Activated T-helper 2 cell treated with anti-CD3 and anti-CD28 coated beads, Interferon-gamma antibody, Interleukin-2, Interleukin-4, amounts not matched to agents 10 μg/mL and 5 μg/mL and 100 μg/mL, durations not matched to agents 14 hours and 24 hours and 36 hours (primary cell): ENCODE measurements at regions not wholly inside any gene's neighbourhood (a gene's known extent, or its start where the extent isn't known, plus 50 kb on each side); places are given as distances from the start of the nearest gene placed in this dataset.

Source experiments
- DNase-seq: peaks from one replicate; pipeline ENCODE4 v3.0.0; 2021; ENCODE audit warnings: low spot score
- H3K27ac Mint-ChIP-seq: one replicate; pipeline ENCODE4 v1.8.0; 2021; ENCODE audit warnings: mixed read lengths
- H3K27me3 Mint-ChIP-seq: one replicate; pipeline ENCODE4 v1.8.0; 2021; ENCODE audit warnings: low read depth, mixed read lengths
- H3K36me3 Mint-ChIP-seq: one replicate; pipeline ENCODE4 v1.8.0; 2021; ENCODE audit warnings: low read depth, mixed read lengths
- H3K4me1 Mint-ChIP-seq: one replicate; pipeline ENCODE4 v1.8.0; 2021; ENCODE audit warnings: low read depth, mixed read lengths
- H3K4me3 Mint-ChIP-seq: one replicate; pipeline ENCODE4 v1.8.0; 2021; ENCODE audit warnings: low read depth, mild to moderate bottlenecking, moderate library complexity, mixed read lengths
- H3K9me3 Mint-ChIP-seq: one replicate; pipeline ENCODE4 v1.8.0; 2021; ENCODE audit warnings: mixed read lengths
- intact Hi-C: fragments of 100-400 bp; cut with micrococcal nuclease; formaldehyde crosslinking; loops from one replicate; pipeline ENCODE4 v1.15.1; 2023

GRCh38 chr9:652914-653313, 188.6 kb upstream of the DMRT1 start:
- H3K27ac Mint-ChIP-seq: no peak overlapping the region
- DNase-seq: no peak
- intact Hi-C loops: no loop called here
- no peaks in the 10 kb centered on the region for H3K36me3 Mint-ChIP-seq
- H3K27me3 Mint-ChIP-seq: no peaks in the 10 kb centered on the region
- H3K9me3 Mint-ChIP-seq: no peaks in the 10 kb centered on the region
- peaks cover 21% of the 10 kb centered on the region for H3K4me1 Mint-ChIP-seq
- no peak overlapping the region for H3K4me3 Mint-ChIP-seq

GRCh38 chr9:653421-653820, 188.1 kb upstream of the DMRT1 start:
- no peak for DNase-seq
- Mint-ChIP-seq H3K4me1 (peaks cover 21% of the 10 kb centered on the region), H3K27me3 (no peaks in the 10 kb centered on the region), H3K27ac (no peak overlapping the region), H3K36me3 (no peaks in the 10 kb centered on the region), H3K9me3 (no peaks in the 10 kb centered on the region), H3K4me3 (no peak overlapping the region)
- intact Hi-C loops: no loop called here

GRCh38 chr9:653856-654387, 187.6 kb upstream of the DMRT1 start:
- intact Hi-C loops: no loop called here
- H3K27me3 Mint-ChIP-seq: no peaks in the 10 kb centered on the region
- H3K36me3 Mint-ChIP-seq: no peaks in the 10 kb centered on the region
- peaks cover 21% of the 10 kb centered on the region for H3K4me1 Mint-ChIP-seq
- H3K9me3 Mint-ChIP-seq: no peaks in the 10 kb centered on the region
- H3K4me3 Mint-ChIP-seq: no peak overlapping the region
- H3K27ac Mint-ChIP-seq: no peak overlapping the region
- no peak for DNase-seq

- H3K4me1 Mint-ChIP-seq: peaks cover 18% of the 10 kb centered on the region
- H3K27me3 Mint-ChIP-seq: no peaks in the 10 kb centered on the region
- no peaks in the 10 kb centered on the region for H3K36me3 Mint-ChIP-seq
- no peak overlapping the region for H3K27ac Mint-ChIP-seq
- no peaks in the 10 kb centered on the region for H3K9me3 Mint-ChIP-seq
- no peak for DNase-seq
- H3K4me3 Mint-ChIP-seq: no peak overlapping the region
- intact Hi-C loops: no loop called here
These were observed 185.6 kb upstream of the DMRT1 start for GRCh38 chr9:655875-656274.

- no peak for DNase-seq
- Mint-ChIP-seq H3K27me3 (no peaks in the 10 kb centered on the region), H3K4me1 (peaks cover 18% of the 10 kb centered on the region), H3K4me3 (no peak overlapping the region), H3K9me3 (no peaks in the 10 kb centered on the region), H3K36me3 (no peaks in the 10 kb centered on the region), H3K27ac (no peak overlapping the region)
- intact Hi-C loops: no loop called here
These were observed 184.4 kb upstream of the DMRT1 start for GRCh38 chr9:656926-657568.

- intact Hi-C loops: no loop called here
- H3K4me3 Mint-ChIP-seq: no peak overlapping the region
- peaks cover 14% of the 10 kb centered on the region for H3K4me1 Mint-ChIP-seq
- H3K36me3 Mint-ChIP-seq: no peaks in the 10 kb centered on the region
- H3K27ac Mint-ChIP-seq: no peak overlapping the region
- peaks cover 6% of the 10 kb centered on the region for H3K27me3 Mint-ChIP-seq
- no peak for DNase-seq
- no peaks in the 10 kb centered on the region for H3K9me3 Mint-ChIP-seq
These were observed 182.2 kb upstream of the DMRT1 start for GRCh38 chr9:659286-659685.

GRCh38 chr9:660227-660626, 181.3 kb upstream of the DMRT1 start:
- Mint-ChIP-seq H3K27me3 (peaks cover 8% of the 10 kb centered on the region), H3K36me3 (no peaks in the 10 kb centered on the region), H3K9me3 (no peaks in the 10 kb centered on the region), H3K27ac (no peak overlapping the region), H3K4me3 (no peak overlapping the region), H3K4me1 (peaks cover 11% of the 10 kb centered on the region)
- intact Hi-C loops: no loop called here
- no peak for DNase-seq

GRCh38 chr9:663541-663940, 178.0 kb upstream of the DMRT1 start:
- H3K27me3 Mint-ChIP-seq: peaks cover 17% of the 10 kb centered on the region
- no peak overlapping the region for H3K4me3 Mint-ChIP-seq
- H3K9me3 Mint-ChIP-seq: peaks cover 9% of the 10 kb centered on the region
- intact Hi-C loops: no loop called here
- H3K27ac Mint-ChIP-seq: no peak overlapping the region
- DNase-seq: no peak
- H3K36me3 Mint-ChIP-seq: peaks cover 5% of the 10 kb centered on the region
- peaks cover 5% of the 10 kb centered on the region for H3K4me1 Mint-ChIP-seq

- peaks cover 26% of the 10 kb centered on the region for H3K9me3 Mint-ChIP-seq
- no peak for DNase-seq
- H3K4me1 Mint-ChIP-seq: peaks cover 4% of the 10 kb centered on the region
- intact Hi-C loops: no loop called here
- H3K4me3 Mint-ChIP-seq: no peak overlapping the region
- no peak overlapping the region for H3K27ac Mint-ChIP-seq
- H3K36me3 Mint-ChIP-seq: peaks cover 9% of the 10 kb centered on the region
- H3K27me3 Mint-ChIP-seq: peaks cover 24% of the 10 kb centered on the region
These were observed 176.2 kb upstream of the DMRT1 start for GRCh38 chr9:665296-665695.

GRCh38 chr9:671997-672396, 169.5 kb upstream of the DMRT1 start:
- Mint-ChIP-seq H3K27ac (no peak overlapping the region), H3K27me3 (peaks cover 24% of the 10 kb centered on the region)
- intact Hi-C loops: no loop called here

GRCh38 chr9:672851-673250, 168.6 kb upstream of the DMRT1 start:
- peaks cover 9% of the 10 kb centered on the region for H3K36me3 Mint-ChIP-seq
- no peak for DNase-seq
- peaks cover 27% of the 10 kb centered on the region for H3K9me3 Mint-ChIP-seq
- no peak overlapping the region for H3K27ac Mint-ChIP-seq
- no peak overlapping the region for H3K4me3 Mint-ChIP-seq
- H3K27me3 Mint-ChIP-seq: peaks cover 19% of the 10 kb centered on the region
- peaks cover 13% of the 10 kb centered on the region for H3K4me1 Mint-ChIP-seq
- intact Hi-C loops: no loop called here

More at GRCh38 chr9:671997-672396, 169.5 kb upstream of the DMRT1 start:
- Mint-ChIP-seq H3K9me3 (peaks cover 30% of the 10 kb centered on the region), H3K4me3 (no peak overlapping the region), H3K4me1 (peaks cover 5% of the 10 kb centered on the region), H3K36me3 (peaks cover 9% of the 10 kb centered on the region)
- DNase-seq: no peak

- Mint-ChIP-seq H3K27me3 (peaks cover 16% of the 10 kb centered on the region), H3K4me3 (no peak overlapping the region), H3K36me3 (peaks cover 5% of the 10 kb centered on the region), H3K4me1 (peaks cover 15% of the 10 kb centered on the region), H3K27ac (no peak overlapping the region), H3K9me3 (peaks cover 23% of the 10 kb centered on the region)
- intact Hi-C loops: no loop called here
- DNase-seq: no peak
These were observed 168.1 kb upstream of the DMRT1 start for GRCh38 chr9:673264-673965.

- H3K36me3 Mint-ChIP-seq: peaks cover 2% of the 10 kb centered on the region
- intact Hi-C loops: no loop called here
These were observed 167.5 kb upstream of the DMRT1 start for GRCh38 chr9:673966-674526.

More at GRCh38 chr9:673966-674526, 167.5 kb upstream of the DMRT1 start:
- Mint-ChIP-seq H3K27ac (no peak overlapping the region), H3K9me3 (peaks cover 16% of the 10 kb centered on the region), H3K4me1 (peaks cover 15% of the 10 kb centered on the region), H3K4me3 (no peak overlapping the region), H3K27me3 (peaks cover 12% of the 10 kb centered on the region)
- DNase-seq: no peak
